SK-N-SH treated with all-trans-retinoic acid at 6 μM for 48 hours (cell line): ENCODE measurements at regions not wholly inside any gene's neighbourhood (a gene's known extent, or its start where the extent isn't known, plus 50 kb on each side); places are given as distances from the start of the nearest gene placed in this dataset.

Source experiments
- BACH2 ChIP-seq: fragments of 250-450 bp; sonication (Bioruptor Pico); IDR thresholded peaks from 2 replicates; pipeline ENCODE4 v1.9.0; 2021; ENCODE audit warnings: mild to moderate bottlenecking, borderline replicate concordance
- CSDC2 ChIP-seq: fragments of 250-450 bp; sonication (Bioruptor Pico); IDR thresholded peaks from 2 replicates; pipeline ENCODE4 v1.5.0; 2020; ENCODE audit warnings: mild to moderate bottlenecking, moderate library complexity
- PPARA ChIP-seq: fragments of 250-450 bp; sonication (Bioruptor Pico); IDR thresholded peaks from 2 replicates; pipeline ENCODE4 v1.5.0; 2020; ENCODE audit warnings: mild to moderate bottlenecking, borderline replicate concordance
- RARB ChIP-seq: fragments of 250-450 bp; sonication (Bioruptor Pico); IDR thresholded peaks from 2 replicates; pipeline ENCODE4 v1.8.0; 2021; ENCODE audit warnings: mild to moderate bottlenecking, moderate library complexity
- ZNF70 ChIP-seq: fragments of 450-650 bp; formaldehyde crosslinking; IDR thresholded peaks from 2 replicates; pipeline ENCODE4 v1.5.0; 2020; ENCODE audit warnings: mild to moderate bottlenecking, moderate library complexity
- TF ChIP-seq, protein P1 (sequence below): fragments of 250-450 bp; sonication (Bioruptor Pico); IDR thresholded peaks from 2 replicates; pipeline ENCODE4 v1.5.1; 2020; ENCODE audit warnings: low read depth, mild to moderate bottlenecking, moderate library complexity
- TF ChIP-seq, protein P2 (sequence below): fragments of 250-450 bp; sonication (Bioruptor Pico); IDR thresholded peaks from 2 replicates; pipeline ENCODE4 v1.8.0; 2020; ENCODE audit warnings: mild to moderate bottlenecking, moderate library complexity, borderline replicate concordance

DNA sequence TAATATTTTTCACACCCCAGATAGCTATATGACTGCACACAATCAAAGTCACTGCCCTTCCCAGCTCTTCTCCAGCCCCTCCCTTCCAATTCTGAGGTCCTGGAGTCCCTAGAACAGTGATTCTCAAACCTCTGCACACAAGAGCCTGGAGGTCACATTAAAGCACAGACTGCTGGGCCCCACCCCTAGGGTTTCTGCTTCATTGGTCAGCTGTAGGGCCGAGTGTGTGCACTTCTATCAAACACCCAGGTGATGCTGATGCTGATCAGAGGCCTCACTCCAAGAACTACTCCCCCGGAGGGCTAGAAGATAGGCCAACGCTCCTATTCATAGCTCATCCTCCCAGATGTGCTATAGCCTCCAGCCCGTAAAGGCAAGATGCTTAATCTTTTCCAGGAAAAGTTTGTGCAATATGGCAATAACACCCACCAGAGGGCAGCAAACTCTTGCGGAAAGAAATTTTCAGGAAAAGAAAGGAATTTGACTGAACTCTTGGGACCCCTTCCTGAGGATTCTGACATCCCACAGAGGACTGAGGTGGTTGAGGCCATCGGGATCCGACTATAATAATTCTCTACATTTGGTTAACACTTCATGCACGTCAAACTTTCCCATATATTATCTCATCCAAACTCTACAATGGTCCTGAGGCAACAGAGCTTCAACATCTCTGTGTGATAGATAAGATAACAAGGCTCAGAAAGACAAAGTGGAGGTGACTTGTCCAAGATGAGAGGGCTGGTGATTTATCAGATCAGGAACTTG lies 194.2 kb upstream of the PKDCC start:
- TF ChIP-seq RARB (CRISPR knock-in tag) (no peak), ZNF70 (CRISPR knock-in tag) (no peak), BACH2 (no peak), PPARA (CRISPR knock-in tag) (no peak), CSDC2 (CRISPR knock-in tag) (no peak)
- TF ChIP-seq, protein P1, sequence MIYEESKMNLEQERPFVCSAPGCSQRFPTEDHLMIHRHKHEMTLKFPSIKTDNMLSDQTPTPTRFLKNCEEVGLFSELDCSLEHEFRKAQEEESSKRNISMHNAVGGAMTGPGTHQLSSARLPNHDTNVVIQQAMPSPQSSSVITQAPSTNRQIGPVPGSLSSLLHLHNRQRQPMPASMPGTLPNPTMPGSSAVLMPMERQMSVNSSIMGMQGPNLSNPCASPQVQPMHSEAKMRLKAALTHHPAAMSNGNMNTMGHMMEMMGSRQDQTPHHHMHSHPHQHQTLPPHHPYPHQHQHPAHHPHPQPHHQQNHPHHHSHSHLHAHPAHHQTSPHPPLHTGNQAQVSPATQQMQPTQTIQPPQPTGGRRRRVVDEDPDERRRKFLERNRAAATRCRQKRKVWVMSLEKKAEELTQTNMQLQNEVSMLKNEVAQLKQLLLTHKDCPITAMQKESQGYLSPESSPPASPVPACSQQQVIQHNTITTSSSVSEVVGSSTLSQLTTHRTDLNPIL (CRISPR knock-in tag): no peak
- TF ChIP-seq, protein P2, sequence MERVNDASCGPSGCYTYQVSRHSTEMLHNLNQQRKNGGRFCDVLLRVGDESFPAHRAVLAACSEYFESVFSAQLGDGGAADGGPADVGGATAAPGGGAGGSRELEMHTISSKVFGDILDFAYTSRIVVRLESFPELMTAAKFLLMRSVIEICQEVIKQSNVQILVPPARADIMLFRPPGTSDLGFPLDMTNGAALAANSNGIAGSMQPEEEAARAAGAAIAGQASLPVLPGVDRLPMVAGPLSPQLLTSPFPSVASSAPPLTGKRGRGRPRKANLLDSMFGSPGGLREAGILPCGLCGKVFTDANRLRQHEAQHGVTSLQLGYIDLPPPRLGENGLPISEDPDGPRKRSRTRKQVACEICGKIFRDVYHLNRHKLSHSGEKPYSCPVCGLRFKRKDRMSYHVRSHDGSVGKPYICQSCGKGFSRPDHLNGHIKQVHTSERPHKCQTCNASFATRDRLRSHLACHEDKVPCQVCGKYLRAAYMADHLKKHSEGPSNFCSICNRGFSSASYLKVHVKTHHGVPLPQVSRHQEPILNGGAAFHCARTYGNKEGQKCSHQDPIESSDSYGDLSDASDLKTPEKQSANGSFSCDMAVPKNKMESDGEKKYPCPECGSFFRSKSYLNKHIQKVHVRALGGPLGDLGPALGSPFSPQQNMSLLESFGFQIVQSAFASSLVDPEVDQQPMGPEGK (CRISPR knock-in tag): no peak
